A549 (cell line): ENCODE measurements at regions not wholly inside any gene's neighbourhood (a gene's known extent, or its start where the extent isn't known, plus 50 kb on each side); places are given as distances from the start of the nearest gene placed in this dataset.

Experiments used
- ATAC-seq, 2 experiments: fragments of 200-7000 bp in 1 of 2; fragments of >200 bp in 1 of 2; cut with Nextera tagmentation in 1 of 2; cut with Tn5 transposase in 1 of 2; 3 replicates each; pipeline versions ENCODE4 v1.8.0 to v1.9.1; 2018 to 2020; ENCODE audit warnings: mild to moderate bottlenecking in 1 of 2, moderate library complexity in 1 of 2
- CTCF ChIA-PET: fragments of 300-600 bp; sonication (Branson Sonifier 250); formaldehyde crosslinking; extraction: SDS; loops from one replicate; lab custom pipeline; 2021; ENCODE audit warnings: antibody characterized with exemption, inconsistent platforms; lab: Yijun Ruan, JAX
- POLR2A ChIA-PET: fragments of 350-600 bp; formaldehyde crosslinking; extraction: SDS; loops from one replicate; lab custom pipeline; 2021; ENCODE audit warnings: antibody characterized with exemption, inconsistent platforms; lab: Yijun Ruan, JAX
- DNase-seq, 2 experiments: peaks; one replicate each; pipeline versions ENCODE4 v3.0.0 to v3.0.0-alpha.2; 2011 to 2016; ENCODE audit warnings: low read depth in 1 of 2, low spot score in 1 of 2
- FAIRE-seq: peaks from 2 replicates; lab custom pipeline; 2011; peaks lifted over from hg19 to GRCh38; lab: Jason Lieb, UNC
- H3K27ac ChIP-seq, 2 experiments: fragments of >200 bp; sonication (Bioruptor Twin); formaldehyde crosslinking; 3 replicates each; pipeline ENCODE4 v1.5.1; 2016 to 2017
- H3K4me1 ChIP-seq: fragments of >200 bp; sonication (Bioruptor Twin); formaldehyde crosslinking; 3 replicates; pipeline ENCODE4 v1.6.1; 2016
- H3K4me2 ChIP-seq: fragments of >200 bp; sonication (Bioruptor Twin); formaldehyde crosslinking; 3 replicates; pipeline ENCODE4 v1.6.1; 2016
- H3K4me3 ChIP-seq: fragments of >200 bp; sonication (Bioruptor Twin); formaldehyde crosslinking; 3 replicates; pipeline ENCODE4 v1.5.1; 2016
- H3K9me3 ChIP-seq: fragments of >200 bp; sonication (Bioruptor Twin); formaldehyde crosslinking; 3 replicates; pipeline ENCODE4 v1.6.1; 2016
- BCL3 ChIP-seq: fragments of >200 bp; sonication (Bioruptor Twin); formaldehyde crosslinking; IDR thresholded peaks from 3 replicates; pipeline ENCODE4 v1.6.1; 2016
- BHLHE40 ChIP-seq: IDR thresholded peaks from 2 replicates; pipeline ENCODE4 v1.6.1; 2012; ENCODE audit warnings: low read depth, low read length, inconsistent platforms
- CBX2 ChIP-seq: fragments of 200-600 bp; sonication (generic); IDR thresholded peaks from 2 replicates; pipeline ENCODE4 v1.6.1; 2016; ENCODE audit warnings: low read depth, mild to moderate bottlenecking, borderline replicate concordance
- CEBPB ChIP-seq, 2 experiments: fragments of >200 bp in 1 of 2; sonication (Bioruptor Twin) in 1 of 2; formaldehyde crosslinking in 1 of 2; IDR thresholded peaks; 2 replicates each; pipeline ENCODE4 v1.6.1; 2012 to 2016
- EHF ChIP-seq: fragments of 250-450 bp; sonication (Bioruptor Pico); IDR thresholded peaks from 2 replicates; pipeline ENCODE4 v1.5.0; 2020; ENCODE audit warnings: mild to moderate bottlenecking
- EP300 ChIP-seq, 2 experiments: fragments of >200 bp; sonication (Bioruptor Twin); formaldehyde crosslinking; IDR thresholded peaks; 2 replicates in 1 of 2; 3 replicates in 1 of 2; pipeline ENCODE4 v1.6.1; 2016 to 2017
- HOXA7 ChIP-seq: fragments of 250-450 bp; sonication (Bioruptor Pico); IDR thresholded peaks from 2 replicates; pipeline ENCODE4 v1.5.0; 2020; ENCODE audit warnings: mild to moderate bottlenecking, moderate library complexity
- HOXB13 ChIP-seq: fragments of 250-450 bp; sonication (Bioruptor Pico); IDR thresholded peaks from 2 replicates; pipeline ENCODE4 v1.5.0; 2020; ENCODE audit warnings: low read depth, mild to moderate bottlenecking, moderate library complexity
- KDM1A ChIP-seq: fragments of 200-600 bp; sonication (generic); IDR thresholded peaks from 2 replicates; pipeline ENCODE4 v1.6.1; 2016; ENCODE audit warnings: low read depth, mild to moderate bottlenecking
- MAFK ChIP-seq: fragments of 450-650 bp; IDR thresholded peaks from 2 replicates; pipeline ENCODE4 v1.6.1; 2014; ENCODE audit not compliant: partially characterized antibody
- MAZ ChIP-seq: fragments of 150-350 bp; IDR thresholded peaks from 2 replicates; pipeline ENCODE4 v1.6.1; 2014; ENCODE audit warnings: antibody characterized with exemption, low read depth, low read length, borderline replicate concordance
- NPAS2 ChIP-seq: fragments of 250-450 bp; sonication (Bioruptor Pico); IDR thresholded peaks from 2 replicates; pipeline ENCODE4 v1.8.0; 2022; ENCODE audit warnings: mild to moderate bottlenecking, moderate library complexity, borderline replicate concordance
- NR3C1 ChIP-seq: fragments of >200 bp; sonication (Bioruptor Twin); formaldehyde crosslinking; IDR thresholded peaks from 3 replicates; pipeline ENCODE4 v1.6.1; 2017
- PHF8 ChIP-seq: fragments of 200-600 bp; sonication (generic); IDR thresholded peaks from 2 replicates; pipeline ENCODE4 v1.6.1; 2016; ENCODE audit warnings: low read depth, mild to moderate bottlenecking, antibody characterized with exemption, moderate library complexity, borderline replicate concordance
- POLR2AphosphoS2 ChIP-seq: conservative IDR thresholded peaks from 2 replicates; pipeline ENCODE4 v1.6.1; 2012; ENCODE audit warnings: low read length, improper control_type of control experiment, inconsistent platforms
- RAD21 ChIP-seq, 2 experiments: fragments of >200 bp in 1 of 2; sonication (Bioruptor Twin) in 1 of 2; formaldehyde crosslinking in 1 of 2; IDR thresholded peaks in 1 of 2; conservative IDR thresholded peaks in 1 of 2; 2 replicates in 1 of 2; 3 replicates in 1 of 2; pipeline ENCODE4 v1.6.1; 2012 to 2018; ENCODE audit warnings: inconsistent platforms in 1 of 2
- RCOR1 ChIP-seq: fragments of 150-350 bp; IDR thresholded peaks from 2 replicates; pipeline ENCODE4 v1.6.1; 2014; ENCODE audit warnings: antibody characterized with exemption, low read length, low read depth
- RFX5 ChIP-seq: fragments of 450-650 bp; IDR thresholded peaks from 2 replicates; pipeline ENCODE4 v1.7.1; 2014; ENCODE audit warnings: antibody characterized with exemption, mild to moderate bottlenecking, moderate library complexity
- RNF2 ChIP-seq: fragments of 200-600 bp; sonication (generic); IDR thresholded peaks from 2 replicates; pipeline ENCODE4 v1.6.1; 2016; ENCODE audit warnings: low read depth, mild to moderate bottlenecking, antibody characterized with exemption, moderate library complexity, borderline replicate concordance
- SMC3 ChIP-seq: fragments of >200 bp; sonication (Bioruptor Twin); formaldehyde crosslinking; IDR thresholded peaks from 3 replicates; pipeline ENCODE4 v1.6.1; 2018; ENCODE audit warnings: inconsistent platforms
- ZC3H11A ChIP-seq: fragments of 450-650 bp; IDR thresholded peaks from 2 replicates; pipeline ENCODE4 v1.6.1; 2014; ENCODE audit warnings: antibody characterized with exemption, mild to moderate bottlenecking
- WGBS: methylation state at CpG from one replicate; pipeline ENCODE4 v1.1.6; 2017; ENCODE audit errors: missing lambda C conversion rate; 5-methylcytosine and 5-hydroxymethylcytosine counted together
- TF ChIP-seq, protein P1 (sequence below): fragments of 150-350 bp; IDR thresholded peaks from 2 replicates; pipeline ENCODE4 v1.6.1; 2014; ENCODE audit warnings: low read depth, mild to moderate bottlenecking, low read length
- TF ChIP-seq, protein P2 (sequence below): fragments of >200 bp; sonication (Bioruptor Twin); formaldehyde crosslinking; IDR thresholded peaks from 3 replicates; pipeline ENCODE4 v1.5.1; 2016
- TF ChIP-seq, protein P3 (sequence below): fragments of >200 bp; sonication (Bioruptor Twin); formaldehyde crosslinking; IDR thresholded peaks from 2 replicates; pipeline ENCODE4 v1.6.1; 2016

DNA sequence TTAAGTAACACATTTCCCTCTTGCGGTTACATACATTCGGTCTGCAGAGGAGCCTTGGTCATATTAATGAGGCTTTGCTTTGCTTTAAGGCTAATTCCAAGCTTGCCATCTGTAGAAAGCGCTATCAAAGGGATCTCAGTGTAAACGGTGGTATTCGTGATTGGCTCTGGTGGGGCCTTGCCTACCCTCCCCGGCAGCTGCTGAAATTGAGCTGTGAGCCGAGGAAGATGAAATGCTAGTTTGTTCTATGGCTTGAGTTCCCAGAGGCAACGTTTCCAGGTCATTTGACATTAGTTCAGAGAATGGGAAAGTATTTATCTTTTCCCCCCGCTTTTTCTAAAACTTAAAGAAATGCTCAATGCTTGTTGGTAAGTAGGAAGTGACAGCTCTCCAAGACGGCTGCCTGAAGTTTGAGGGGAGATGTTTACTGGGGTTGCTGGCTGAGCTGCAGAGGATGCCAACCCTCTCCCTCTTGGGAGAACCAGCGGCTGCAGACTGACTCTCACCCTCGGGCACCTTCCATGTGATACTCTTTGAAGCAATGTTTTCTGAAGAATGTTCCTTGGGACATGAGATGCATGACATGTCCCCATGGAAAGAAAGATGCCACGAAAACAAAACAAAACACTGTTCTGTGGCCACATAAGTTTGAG is 458.7 kb upstream of the EEF2KMT start:
- no peak for FAIRE-seq
- Histone ChIP-seq H3K4me3 (no peak overlapping the region), H3K4me2 (no peak overlapping the region), H3K9me3 (no peaks in the 10 kb centered on the region), H3K27ac (no peak overlapping the region), H3K4me1 (no peaks in the 10 kb centered on the region)
- 29% methylated on average over 13 of the region's 13 CpGs for WGBS
- no peak for TF ChIP-seq RAD21 (conservative IDR thresholded peaks at IDR 0.05 in 1 of 2, IDR thresholded peaks at IDR 0.05 in 1 of 2)
- no peak for TF ChIP-seq ZC3H11A
- no peak for TF ChIP-seq KDM1A
- no peak for TF ChIP-seq RNF2
- no peak for TF ChIP-seq EHF (CRISPR knock-in tag)
- TF ChIP-seq, protein P1, sequence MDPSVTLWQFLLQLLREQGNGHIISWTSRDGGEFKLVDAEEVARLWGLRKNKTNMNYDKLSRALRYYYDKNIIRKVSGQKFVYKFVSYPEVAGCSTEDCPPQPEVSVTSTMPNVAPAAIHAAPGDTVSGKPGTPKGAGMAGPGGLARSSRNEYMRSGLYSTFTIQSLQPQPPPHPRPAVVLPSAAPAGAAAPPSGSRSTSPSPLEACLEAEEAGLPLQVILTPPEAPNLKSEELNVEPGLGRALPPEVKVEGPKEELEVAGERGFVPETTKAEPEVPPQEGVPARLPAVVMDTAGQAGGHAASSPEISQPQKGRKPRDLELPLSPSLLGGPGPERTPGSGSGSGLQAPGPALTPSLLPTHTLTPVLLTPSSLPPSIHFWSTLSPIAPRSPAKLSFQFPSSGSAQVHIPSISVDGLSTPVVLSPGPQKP = no peak
- POLR2A ChIA-PET = no interaction called here
- CTCF ChIA-PET = no interaction called here
- ATAC-seq = no peak
- DNase-seq = no peak

- ATAC-seq (no peak), DNase-seq (no peak), FAIRE-seq (no peak)
- WGBS = 18% methylated on average over 7 of the region's 7 CpGs
- Histone ChIP-seq H3K9me3 (no peaks in the 10 kb centered on the region), H3K4me3 (no peak overlapping the region), H3K4me1 (no peaks in the 10 kb centered on the region), H3K4me2 (no peak overlapping the region), H3K27ac (no peak overlapping the region)
- POLR2A ChIA-PET = no interaction called here
- CTCF ChIA-PET = interaction anchor here (0.9 kb wide), 1 partner anchor 312 kb away, joined by 3 read pairs; no protein-coding TSS in a partner anchor
- TF ChIP-seq RNF2 (no peak), CBX2 (no peak), MAFK (no peak), EP300 (IDR thresholded peaks at IDR 0.05) (no peak), POLR2AphosphoS2 (no peak), BHLHE40 (no peak), HOXB13 (CRISPR knock-in tag) (no peak)
- TF ChIP-seq, protein P2, sequence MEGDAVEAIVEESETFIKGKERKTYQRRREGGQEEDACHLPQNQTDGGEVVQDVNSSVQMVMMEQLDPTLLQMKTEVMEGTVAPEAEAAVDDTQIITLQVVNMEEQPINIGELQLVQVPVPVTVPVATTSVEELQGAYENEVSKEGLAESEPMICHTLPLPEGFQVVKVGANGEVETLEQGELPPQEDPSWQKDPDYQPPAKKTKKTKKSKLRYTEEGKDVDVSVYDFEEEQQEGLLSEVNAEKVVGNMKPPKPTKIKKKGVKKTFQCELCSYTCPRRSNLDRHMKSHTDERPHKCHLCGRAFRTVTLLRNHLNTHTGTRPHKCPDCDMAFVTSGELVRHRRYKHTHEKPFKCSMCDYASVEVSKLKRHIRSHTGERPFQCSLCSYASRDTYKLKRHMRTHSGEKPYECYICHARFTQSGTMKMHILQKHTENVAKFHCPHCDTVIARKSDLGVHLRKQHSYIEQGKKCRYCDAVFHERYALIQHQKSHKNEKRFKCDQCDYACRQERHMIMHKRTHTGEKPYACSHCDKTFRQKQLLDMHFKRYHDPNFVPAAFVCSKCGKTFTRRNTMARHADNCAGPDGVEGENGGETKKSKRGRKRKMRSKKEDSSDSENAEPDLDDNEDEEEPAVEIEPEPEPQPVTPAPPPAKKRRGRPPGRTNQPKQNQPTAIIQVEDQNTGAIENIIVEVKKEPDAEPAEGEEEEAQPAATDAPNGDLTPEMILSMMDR = no peak
Observed at GRCh38 chr16:5551909-5552308, 454.3 kb upstream of the EEF2KMT start.

- Histone ChIP-seq H3K4me1 (no peaks in the 10 kb centered on the region), H3K9me3 (no peaks in the 10 kb centered on the region), H3K4me3 (no peak overlapping the region), H3K27ac (no peak overlapping the region), H3K4me2 (no peak overlapping the region)
- 2% methylated on average over 3 of the region's 3 CpGs for WGBS
- POLR2A ChIA-PET = no interaction called here
- TF ChIP-seq BCL3 (no peak), NPAS2 (CRISPR knock-in tag) (no peak), MAZ (no peak), RFX5 (no peak), NR3C1 (no peak), KDM1A (no peak), PHF8 (no peak), MAFK (no peak), HOXA7 (no peak), CEBPB (IDR thresholded peaks at IDR 0.05) (no peak), RCOR1 (no peak), SMC3 (no peak)
- TF ChIP-seq, protein P2 = no peak
- TF ChIP-seq, protein P3, sequence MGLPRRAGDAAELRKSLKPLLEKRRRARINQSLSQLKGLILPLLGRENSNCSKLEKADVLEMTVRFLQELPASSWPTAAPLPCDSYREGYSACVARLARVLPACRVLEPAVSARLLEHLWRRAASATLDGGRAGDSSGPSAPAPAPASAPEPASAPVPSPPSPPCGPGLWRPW = no peak
- no peak for ATAC-seq
- no peak for DNase-seq
- no peak for FAIRE-seq
- CTCF ChIA-PET = interaction anchor here (1.0 kb wide), 1 partner anchor 17 kb away, joined by 3 read pairs; no protein-coding TSS in a partner anchor
Observed at GRCh38 chr16:5549802-5550201, 452.2 kb upstream of the EEF2KMT start.
